IMR-90 (cell line): ENCODE measurements at regions not wholly inside any gene's neighbourhood (a gene's known extent, or its start where the extent isn't known, plus 50 kb on each side); places are given as distances from the start of the nearest gene placed in this dataset.

Experiments used
- BHLHE40 ChIP-seq: fragments of 150-350 bp; IDR thresholded peaks from 2 replicates; pipeline ENCODE4 v1.6.1; 2016; ENCODE audit warnings: mild to moderate bottlenecking, low read depth, low read length
- CEBPB ChIP-seq: IDR thresholded peaks from 2 replicates; pipeline ENCODE4 v1.6.1; 2012; ENCODE audit warnings: low read depth, low read length, improper control_type of control experiment
- CHD1 ChIP-seq: IDR thresholded peaks from 2 replicates; pipeline ENCODE4 v1.6.1; 2012; ENCODE audit warnings: low read depth, low read length, improper control_type of control experiment
- CTCF ChIP-seq: conservative IDR thresholded peaks from 2 replicates; pipeline ENCODE4 v1.5.1; 2012; ENCODE audit warnings: mild to moderate bottlenecking, low read depth, low read length, improper control_type of control experiment
- FOS ChIP-seq: fragments of 150-350 bp; IDR thresholded peaks from 2 replicates; pipeline ENCODE4 v1.6.1; 2016; ENCODE audit warnings: low read depth, low read length
- MAFK ChIP-seq: IDR thresholded peaks from 2 replicates; pipeline ENCODE4 v1.6.1; 2012; ENCODE audit warnings: low read depth, low read length, improper control_type of control experiment
- POLR2A ChIP-seq: IDR thresholded peaks from 2 replicates; pipeline ENCODE4 v1.6.1; 2012; ENCODE audit warnings: mild to moderate bottlenecking, low read depth, low read length
- RAD21 ChIP-seq: IDR thresholded peaks from 2 replicates; pipeline ENCODE4 v1.6.1; 2012; ENCODE audit warnings: low read length, improper control_type of control experiment
- RCOR1 ChIP-seq: IDR thresholded peaks from 2 replicates; pipeline ENCODE4 v1.6.1; 2012; ENCODE audit warnings: mild to moderate bottlenecking, low read length, improper control_type of control experiment; ENCODE audit not compliant: insufficient replicate concordance
- SMC3 ChIP-seq: fragments of 150-350 bp; IDR thresholded peaks from 2 replicates; pipeline ENCODE4 v1.6.1; 2016; ENCODE audit warnings: low read depth, mild to moderate bottlenecking, antibody characterized with exemption, low read length, moderate library complexity
- USF2 ChIP-seq: fragments of 150-350 bp; IDR thresholded peaks from 2 replicates; pipeline ENCODE4 v1.6.1; 2017; ENCODE audit warnings: mild to moderate bottlenecking, antibody characterized with exemption, low read length, low read depth

- no peak for TF ChIP-seq CTCF
- TF ChIP-seq BHLHE40: no peak
- no peak for TF ChIP-seq POLR2A
- TF ChIP-seq RAD21: no peak
- no peak for TF ChIP-seq CEBPB
- TF ChIP-seq RCOR1: no peak
- no peak for TF ChIP-seq SMC3
- no peak for TF ChIP-seq FOS
- no peak for TF ChIP-seq USF2
- TF ChIP-seq CHD1: no peak
- no peak for TF ChIP-seq MAFK
Measured at GRCh38 chr10:90286406-90286805, 571.4 kb downstream of the HTR7 start.
